ENCODE measurements at regions not wholly inside any gene's neighbourhood (a gene's known extent, or its start where the extent isn't known, plus 50 kb on each side); places are given as distances from the start of the nearest gene placed in this dataset.

DNA sequence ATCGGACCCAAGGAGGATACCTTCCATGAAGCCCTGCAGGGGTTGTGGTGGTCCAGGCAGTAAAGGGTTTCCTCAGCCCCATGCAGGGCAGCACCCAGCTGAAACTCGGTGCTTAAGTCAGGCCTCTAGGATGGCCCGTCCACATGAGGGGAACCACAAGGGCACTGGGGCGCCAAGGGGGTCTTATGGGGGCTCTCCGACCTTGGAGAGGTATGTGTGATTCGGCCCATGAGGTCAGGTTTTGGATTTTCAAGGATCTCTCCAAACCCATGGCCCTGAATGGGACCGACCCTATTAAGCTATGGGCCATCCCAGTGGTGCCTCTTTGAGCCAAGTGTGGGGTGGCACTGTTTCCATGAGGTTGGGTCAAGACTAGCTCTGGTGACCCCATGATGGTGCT lies 233.3 kb downstream of the SNRPN start:
- TF ChIP-seq MXI1 (IDR thresholded peaks at IDR 0.05; ENCODE audit: low read depth, low read length): no peak
- TF ChIP-seq RXRA (IDR thresholded peaks at IDR 0.05; ENCODE audit: borderline replicate concordance, low read depth): no peak
- TF ChIP-seq NFIC (IDR thresholded peaks at IDR 0.05; ENCODE audit: borderline replicate concordance): no peak
- 2% methylated on average over 5 of the region's 7 CpGs for WGBS (ENCODE audit: low lambda C conversion rate)
- H3K79me2 ChIP-seq (ENCODE audit: insufficient read depth): no peaks in the 10 kb centered on the region
- no peak overlapping the region for H3K4me3 ChIP-seq (ENCODE audit: low read depth in 2 of 2, low read length in 1 of 2)
- no peaks in the 10 kb centered on the region for H3K9me3 ChIP-seq
- H2AFZ ChIP-seq (ENCODE audit: low read depth): no peak overlapping the region
- no peaks in the 10 kb centered on the region for H3K9me2 ChIP-seq
- no peaks in the 10 kb centered on the region for H3K27me3 ChIP-seq (ENCODE audit: insufficient read depth)
- no peak overlapping the region for H3K9ac ChIP-seq
- CTCF ChIA-PET: no interaction called here
- H3K27ac ChIP-seq (ENCODE audit: low read depth in 2 of 2, low read length in 1 of 2): no peak overlapping the region
- H4K20me1 ChIP-seq (ENCODE audit: insufficient read depth): no peaks in the 10 kb centered on the region
- no peaks in the 10 kb centered on the region for H3K36me3 ChIP-seq (replicated peaks in 1 of 2; ENCODE audit: control insufficient read depth in 1 of 2, insufficient read depth in 2 of 2, low read length in 1 of 2)
- POLR2A ChIA-PET: no interaction called here
- DNase-seq: no peak
- H3K4me2 ChIP-seq: no peak overlapping the region
- no peaks in the 10 kb centered on the region for H3K4me1 ChIP-seq (ENCODE audit: control insufficient read depth in 1 of 2, insufficient read depth in 2 of 2, low read depth in 1 of 2, low read length in 1 of 2)
- H3F3A ChIP-seq (replicated peaks; ENCODE audit: insufficient read depth): no peaks in the 10 kb centered on the region

DNA sequence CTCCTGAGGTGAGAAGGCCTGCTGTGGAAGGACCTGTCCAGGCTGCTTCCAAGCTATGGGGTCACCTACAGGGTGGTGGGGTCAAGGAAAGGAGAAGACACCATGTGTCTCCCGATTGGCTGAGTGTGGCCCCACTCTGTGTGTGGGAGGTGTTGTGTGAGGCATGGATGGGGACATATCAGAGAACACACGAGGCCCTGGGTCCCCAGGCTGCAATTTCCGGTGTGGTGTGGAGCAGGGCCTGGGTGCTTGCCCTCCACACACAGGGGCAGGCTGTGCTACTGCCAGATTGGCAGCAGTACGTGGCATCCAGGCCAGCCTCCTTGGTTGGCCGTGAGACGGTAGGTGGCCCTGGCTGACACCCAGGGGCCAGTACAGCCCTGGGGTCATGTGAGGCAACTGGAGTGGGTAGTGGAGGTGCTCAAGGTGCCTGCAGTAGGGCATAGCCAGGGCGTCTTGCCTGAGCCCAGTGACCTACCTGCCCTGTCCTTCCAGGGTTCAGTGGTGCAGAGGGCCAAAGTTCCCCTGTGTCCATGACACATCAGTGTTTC lies 233.8 kb downstream of the SNRPN start:
- Histone ChIP-seq H3F3A (replicated peaks; ENCODE audit: insufficient read depth) (no peaks in the 10 kb centered on the region), H3K36me3 (replicated peaks in 1 of 2; ENCODE audit: control insufficient read depth in 1 of 2, insufficient read depth in 2 of 2, low read length in 1 of 2) (no peaks in the 10 kb centered on the region), H3K9ac (no peak overlapping the region), H3K4me2 (no peak overlapping the region), H3K27me3 (ENCODE audit: insufficient read depth) (no peaks in the 10 kb centered on the region), H3K9me3 (no peaks in the 10 kb centered on the region), H3K4me3 (ENCODE audit: low read depth in 2 of 2, low read length in 1 of 2) (no peak overlapping the region), H3K79me2 (ENCODE audit: insufficient read depth) (no peaks in the 10 kb centered on the region), H3K9me2 (no peaks in the 10 kb centered on the region), H4K20me1 (ENCODE audit: insufficient read depth) (no peaks in the 10 kb centered on the region), H3K4me1 (ENCODE audit: control insufficient read depth in 1 of 2, insufficient read depth in 2 of 2, low read depth in 1 of 2, low read length in 1 of 2) (no peaks in the 10 kb centered on the region), H3K27ac (ENCODE audit: low read depth in 2 of 2, low read length in 1 of 2) (no peak overlapping the region), H2AFZ (ENCODE audit: low read depth) (no peak overlapping the region)
- ChIA-PET CTCF (no interaction called here), POLR2A (no interaction called here)
- 0% methylated on average over 1 of the region's 7 CpGs for WGBS (ENCODE audit: low lambda C conversion rate)
- no peak for DNase-seq
- TF ChIP-seq RCOR1 (IDR thresholded peaks at IDR 0.05; ENCODE audit: low read length) (no peak), NFIC (IDR thresholded peaks at IDR 0.05; ENCODE audit: borderline replicate concordance) (no peak), FOXM1 (IDR thresholded peaks at IDR 0.05; ENCODE audit: low read depth) (no peak)
- TF ChIP-seq, protein P1, sequence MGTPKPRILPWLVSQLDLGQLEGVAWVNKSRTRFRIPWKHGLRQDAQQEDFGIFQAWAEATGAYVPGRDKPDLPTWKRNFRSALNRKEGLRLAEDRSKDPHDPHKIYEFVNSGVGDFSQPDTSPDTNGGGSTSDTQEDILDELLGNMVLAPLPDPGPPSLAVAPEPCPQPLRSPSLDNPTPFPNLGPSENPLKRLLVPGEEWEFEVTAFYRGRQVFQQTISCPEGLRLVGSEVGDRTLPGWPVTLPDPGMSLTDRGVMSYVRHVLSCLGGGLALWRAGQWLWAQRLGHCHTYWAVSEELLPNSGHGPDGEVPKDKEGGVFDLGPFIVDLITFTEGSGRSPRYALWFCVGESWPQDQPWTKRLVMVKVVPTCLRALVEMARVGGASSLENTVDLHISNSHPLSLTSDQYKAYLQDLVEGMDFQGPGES (IDR thresholded peaks at IDR 0.05; ENCODE audit: low read depth, low read length): no peak
- TF ChIP-seq, protein P2, sequence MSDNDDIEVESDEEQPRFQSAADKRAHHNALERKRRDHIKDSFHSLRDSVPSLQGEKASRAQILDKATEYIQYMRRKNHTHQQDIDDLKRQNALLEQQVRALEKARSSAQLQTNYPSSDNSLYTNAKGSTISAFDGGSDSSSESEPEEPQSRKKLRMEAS (IDR thresholded peaks at IDR 0.05; ENCODE audit: low read depth): no peak

DNA sequence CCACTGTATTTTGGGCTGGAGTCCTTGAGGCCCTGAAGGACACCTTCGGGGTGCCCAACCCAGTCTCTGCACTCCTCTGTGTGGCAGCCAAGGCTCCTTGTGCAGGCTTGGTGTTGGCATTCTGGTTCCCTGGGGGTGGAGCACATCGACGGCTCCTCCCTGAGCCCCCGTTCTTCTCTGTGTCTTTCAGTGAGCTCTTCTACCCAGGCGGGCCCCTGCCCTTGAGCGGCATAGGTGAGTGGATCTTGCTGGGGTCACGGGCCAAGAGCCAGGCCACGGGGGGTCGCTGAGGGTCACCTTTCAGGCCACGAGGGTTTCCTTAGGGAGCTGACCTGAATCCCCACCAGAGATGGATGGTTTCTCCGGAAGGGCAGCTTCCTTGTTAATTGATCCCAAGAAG lies 234.8 kb downstream of the SNRPN start:
- H3K9ac ChIP-seq: no peak overlapping the region
- H3K9me2 ChIP-seq: no peaks in the 10 kb centered on the region
- no peaks in the 10 kb centered on the region for H3F3A ChIP-seq (replicated peaks; ENCODE audit: insufficient read depth)
- no peaks in the 10 kb centered on the region for H3K4me1 ChIP-seq (ENCODE audit: control insufficient read depth in 1 of 2, insufficient read depth in 2 of 2, low read depth in 1 of 2, low read length in 1 of 2)
- no peak overlapping the region for H2AFZ ChIP-seq (ENCODE audit: low read depth)
- H4K20me1 ChIP-seq (ENCODE audit: insufficient read depth): no peaks in the 10 kb centered on the region
- CTCF ChIA-PET: no interaction called here
- DNase-seq: no peak
- no peak overlapping the region for H3K4me2 ChIP-seq
- no peaks in the 10 kb centered on the region for H3K27me3 ChIP-seq (ENCODE audit: insufficient read depth)
- WGBS (ENCODE audit: low lambda C conversion rate): 16% methylated on average over 4 of the region's 11 CpGs
- no peaks in the 10 kb centered on the region for H3K9me3 ChIP-seq
- POLR2A ChIA-PET: no interaction called here
- no peaks in the 10 kb centered on the region for H3K79me2 ChIP-seq (ENCODE audit: insufficient read depth)
- TF ChIP-seq, protein P3, sequence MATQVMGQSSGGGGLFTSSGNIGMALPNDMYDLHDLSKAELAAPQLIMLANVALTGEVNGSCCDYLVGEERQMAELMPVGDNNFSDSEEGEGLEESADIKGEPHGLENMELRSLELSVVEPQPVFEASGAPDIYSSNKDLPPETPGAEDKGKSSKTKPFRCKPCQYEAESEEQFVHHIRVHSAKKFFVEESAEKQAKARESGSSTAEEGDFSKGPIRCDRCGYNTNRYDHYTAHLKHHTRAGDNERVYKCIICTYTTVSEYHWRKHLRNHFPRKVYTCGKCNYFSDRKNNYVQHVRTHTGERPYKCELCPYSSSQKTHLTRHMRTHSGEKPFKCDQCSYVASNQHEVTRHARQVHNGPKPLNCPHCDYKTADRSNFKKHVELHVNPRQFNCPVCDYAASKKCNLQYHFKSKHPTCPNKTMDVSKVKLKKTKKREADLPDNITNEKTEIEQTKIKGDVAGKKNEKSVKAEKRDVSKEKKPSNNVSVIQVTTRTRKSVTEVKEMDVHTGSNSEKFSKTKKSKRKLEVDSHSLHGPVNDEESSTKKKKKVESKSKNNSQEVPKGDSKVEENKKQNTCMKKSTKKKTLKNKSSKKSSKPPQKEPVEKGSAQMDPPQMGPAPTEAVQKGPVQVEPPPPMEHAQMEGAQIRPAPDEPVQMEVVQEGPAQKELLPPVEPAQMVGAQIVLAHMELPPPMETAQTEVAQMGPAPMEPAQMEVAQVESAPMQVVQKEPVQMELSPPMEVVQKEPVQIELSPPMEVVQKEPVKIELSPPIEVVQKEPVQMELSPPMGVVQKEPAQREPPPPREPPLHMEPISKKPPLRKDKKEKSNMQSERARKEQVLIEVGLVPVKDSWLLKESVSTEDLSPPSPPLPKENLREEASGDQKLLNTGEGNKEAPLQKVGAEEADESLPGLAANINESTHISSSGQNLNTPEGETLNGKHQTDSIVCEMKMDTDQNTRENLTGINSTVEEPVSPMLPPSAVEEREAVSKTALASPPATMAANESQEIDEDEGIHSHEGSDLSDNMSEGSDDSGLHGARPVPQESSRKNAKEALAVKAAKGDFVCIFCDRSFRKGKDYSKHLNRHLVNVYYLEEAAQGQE (IDR thresholded peaks at IDR 0.05; ENCODE audit: low read depth, low read length): no peak
- no peak overlapping the region for H3K27ac ChIP-seq (ENCODE audit: low read depth in 2 of 2, low read length in 1 of 2)
- no peak overlapping the region for H3K4me3 ChIP-seq (ENCODE audit: low read depth in 2 of 2, low read length in 1 of 2)
- no peaks in the 10 kb centered on the region for H3K36me3 ChIP-seq (replicated peaks in 1 of 2; ENCODE audit: control insufficient read depth in 1 of 2, insufficient read depth in 2 of 2, low read length in 1 of 2)
